H1 (cell line): ENCODE measurements at regions not wholly inside any gene's neighbourhood (a gene's known extent, or its start where the extent isn't known, plus 50 kb on each side); places are given as distances from the start of the nearest gene placed in this dataset.

ENCODE experiments used
- ASH2L ChIP-seq: fragments of 200-600, 300-600 bp; sonication (generic); IDR thresholded peaks from one replicate; pipeline ENCODE4 v1.7.1; 2017; ENCODE audit warnings: low read length
- CBX8 ChIP-seq: fragments of 300-800, 300-1000 bp; sonication (generic); IDR thresholded peaks from 2 replicates; pipeline ENCODE4 v1.7.1; 2016; ENCODE audit warnings: low read depth, low read length, borderline replicate concordance
- CHD2 ChIP-seq: IDR thresholded peaks from 2 replicates; pipeline ENCODE4 v1.6.1; 2012; ENCODE audit warnings: low read length, improper control_type of control experiment
- TF ChIP-seq, protein P1 (sequence below): IDR thresholded peaks from 2 replicates; pipeline ENCODE4 v1.6.1; 2012; ENCODE audit warnings: low read length, inconsistent platforms
- TF ChIP-seq, protein P2 (sequence below), 3 experiments: IDR thresholded peaks; 1 replicate in 2 of 3; 2 replicates in 1 of 3; pipeline versions ENCODE4 v1.5.1 to v1.6.1; 2011; ENCODE audit warnings: low read length in 3 of 3, mild to moderate bottlenecking in 3 of 3, inconsistent platforms in 2 of 3, low read depth in 1 of 3, moderate library complexity in 1 of 3; ENCODE audit not compliant: insufficient read depth in 1 of 3; ENCODE audit errors: control extremely low read depth in 1 of 3

- TF ChIP-seq ASH2L: no peak
- TF ChIP-seq, protein P1, sequence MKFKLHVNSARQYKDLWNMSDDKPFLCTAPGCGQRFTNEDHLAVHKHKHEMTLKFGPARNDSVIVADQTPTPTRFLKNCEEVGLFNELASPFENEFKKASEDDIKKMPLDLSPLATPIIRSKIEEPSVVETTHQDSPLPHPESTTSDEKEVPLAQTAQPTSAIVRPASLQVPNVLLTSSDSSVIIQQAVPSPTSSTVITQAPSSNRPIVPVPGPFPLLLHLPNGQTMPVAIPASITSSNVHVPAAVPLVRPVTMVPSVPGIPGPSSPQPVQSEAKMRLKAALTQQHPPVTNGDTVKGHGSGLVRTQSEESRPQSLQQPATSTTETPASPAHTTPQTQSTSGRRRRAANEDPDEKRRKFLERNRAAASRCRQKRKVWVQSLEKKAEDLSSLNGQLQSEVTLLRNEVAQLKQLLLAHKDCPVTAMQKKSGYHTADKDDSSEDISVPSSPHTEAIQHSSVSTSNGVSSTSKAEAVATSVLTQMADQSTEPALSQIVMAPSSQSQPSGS: no peak
- no peak for TF ChIP-seq CHD2
- TF ChIP-seq, protein P2, sequence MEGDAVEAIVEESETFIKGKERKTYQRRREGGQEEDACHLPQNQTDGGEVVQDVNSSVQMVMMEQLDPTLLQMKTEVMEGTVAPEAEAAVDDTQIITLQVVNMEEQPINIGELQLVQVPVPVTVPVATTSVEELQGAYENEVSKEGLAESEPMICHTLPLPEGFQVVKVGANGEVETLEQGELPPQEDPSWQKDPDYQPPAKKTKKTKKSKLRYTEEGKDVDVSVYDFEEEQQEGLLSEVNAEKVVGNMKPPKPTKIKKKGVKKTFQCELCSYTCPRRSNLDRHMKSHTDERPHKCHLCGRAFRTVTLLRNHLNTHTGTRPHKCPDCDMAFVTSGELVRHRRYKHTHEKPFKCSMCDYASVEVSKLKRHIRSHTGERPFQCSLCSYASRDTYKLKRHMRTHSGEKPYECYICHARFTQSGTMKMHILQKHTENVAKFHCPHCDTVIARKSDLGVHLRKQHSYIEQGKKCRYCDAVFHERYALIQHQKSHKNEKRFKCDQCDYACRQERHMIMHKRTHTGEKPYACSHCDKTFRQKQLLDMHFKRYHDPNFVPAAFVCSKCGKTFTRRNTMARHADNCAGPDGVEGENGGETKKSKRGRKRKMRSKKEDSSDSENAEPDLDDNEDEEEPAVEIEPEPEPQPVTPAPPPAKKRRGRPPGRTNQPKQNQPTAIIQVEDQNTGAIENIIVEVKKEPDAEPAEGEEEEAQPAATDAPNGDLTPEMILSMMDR (IDR thresholded peaks at IDR 0.05; ENCODE audit: control extremely low read depth in 1 of 3, insufficient read depth in 1 of 3, low read depth in 1 of 3, low read length in 3 of 3): no peak
- TF ChIP-seq CBX8: no peak
- TF ChIP-seq, all 59 proteins: peak for 0
Measured at GRCh38 chr10:78948621-78949030, 120.1 kb upstream of the ZMIZ1 start (continued).
